Adrenal gland (tissue), 9 donors: ENCODE measurements at regions not wholly inside any gene's neighbourhood (a gene's known extent, or its start where the extent isn't known, plus 50 kb on each side); places are given as distances from the start of the nearest gene placed in this dataset.

Source experiments
- DNase-seq, 7 donors: peaks; one replicate each; pipeline ENCODE4 v3.0.0-alpha.2; 2019 to 2020
- H3K27ac ChIP-seq, 5 donors: fragments of 200-600 bp; sonication (generic) in 4 of 5; 1 replicate in 3 of 5; 2 replicates in 2 of 5; pipeline versions ENCODE4 v1.5.1 to v1.8.0; 2016 to 2020; ENCODE audit warnings: mild to moderate bottlenecking in 1 of 5
- H3K27me3 ChIP-seq: fragments of 200-600 bp; 2 replicates; pipeline ENCODE4 v1.8.0; 2021
- H3K36me3 ChIP-seq, 2 donors: fragments of 200-600 bp; replicated peaks in 1 of 2; 1 replicate in 1 of 2; 2 replicates in 1 of 2; pipeline versions ENCODE4 v1.5.1 to v1.8.0; 2018 to 2022
- H3K4me1 ChIP-seq, 2 donors: fragments of 200-600 bp; replicated peaks in 1 of 2; 1 replicate in 1 of 2; 2 replicates in 1 of 2; pipeline versions ENCODE4 v1.5.1 to v1.8.0; 2018 to 2021
- H3K4me3 ChIP-seq, 4 donors: fragments of 200-600 bp; sonication (generic) in 3 of 4; one replicate each; pipeline ENCODE4 v1.5.1; 2016 to 2018
- H3K9me3 ChIP-seq, 3 donors: fragments of 200-600 bp; sonication (generic) in 1 of 3; replicated peaks in 1 of 3; 1 replicate in 2 of 3; 2 replicates in 1 of 3; pipeline versions ENCODE4 v1.5.1 to v1.8.0; 2016 to 2021
- CTCF ChIP-seq, 6 experiments: fragments of 450-650 bp in 4 of 6; fragments of 200-600 bp in 2 of 6; sonication (generic) in 1 of 6; IDR thresholded peaks; 1 replicate in 5 of 6; 2 replicates in 1 of 6; pipeline versions ENCODE4 v1.5.1 to v1.8.0; 2016 to 2021; ENCODE audit warnings: antibody characterized with exemption in 6 of 6, mild to moderate bottlenecking in 2 of 6, moderate library complexity in 1 of 6
- POLR2A ChIP-seq, 2 donors: fragments of 450-650 bp; IDR thresholded peaks; one replicate each; pipeline ENCODE4 v1.6.1; 2017; ENCODE audit warnings: antibody characterized with exemption in 2 of 2, mild to moderate bottlenecking in 2 of 2, moderate library complexity in 1 of 2
- WGBS, 4 donors: extraction: QIAGEN DNeasy Blood & Tissue Kit in 2 of 4; methylation state at CpG; one replicate each; pipeline versions ENCODE4 v1.1.5 to v1.1.7; 2013 to 2017; 5-methylcytosine and 5-hydroxymethylcytosine counted together
- intact Hi-C, 2 donors: fragments of 100-400 bp; cut with DNase I; formaldehyde crosslinking; loops; one replicate each; pipeline versions ENCODE4 v1.14.1 to v1.15.0; 2022 to 2023
- donor health status: healthy with polysubstance abuse.
- donor health status: Bipolar disorder and iron deficiency.
- donor health status: DM: yes; HTN: yes; CAD: no.
- donor health status: DM: no; HTN: no; CAD: no.
- donor health status: DM: no; HTN: no; CAD: no.

DNA sequence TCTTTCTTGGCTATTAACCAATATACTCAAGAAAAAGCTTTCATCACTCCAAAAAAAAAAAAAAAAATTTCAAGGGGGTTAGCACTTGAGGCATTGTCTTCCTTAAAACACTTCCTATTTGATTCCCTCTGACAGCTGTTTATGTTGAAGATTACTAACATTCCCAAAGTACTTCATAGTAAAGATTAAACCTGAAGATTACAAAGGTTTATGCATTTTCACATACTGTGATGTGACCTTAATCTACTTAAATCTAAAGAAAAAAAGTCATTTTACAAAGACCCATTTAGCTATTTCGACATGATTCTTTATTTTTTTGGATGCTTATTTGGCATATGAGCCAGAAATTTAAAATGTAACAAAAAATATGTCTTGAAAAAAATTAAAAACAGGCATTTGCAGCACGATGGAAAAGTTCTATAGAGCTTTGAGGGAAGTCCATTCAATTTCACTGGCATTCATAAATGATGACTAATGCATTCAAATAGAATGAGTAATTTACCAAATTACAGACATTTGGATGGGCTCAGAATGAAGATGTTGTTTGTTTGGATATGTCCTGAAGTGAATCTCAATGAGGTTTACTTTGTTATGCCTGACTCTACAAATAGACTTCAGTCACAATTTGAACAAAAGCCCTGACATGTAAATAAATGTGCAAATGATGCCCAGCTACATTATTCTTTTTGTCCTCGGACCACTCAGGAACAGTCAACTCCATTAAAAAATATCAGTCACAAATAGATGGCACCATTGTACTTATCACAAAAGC is 674.6 kb upstream of the MARCKS start:
- intact Hi-C loops = no loop called here
- Histone ChIP-seq H3K4me3 (no peak overlapping the region), H3K27me3 (no peaks in the 10 kb centered on the region), H3K27ac (no peak overlapping the region), H3K9me3 (no peaks in the 10 kb centered on the region), H3K36me3 (no peaks in the 10 kb centered on the region), H3K4me1 (no peaks in the 10 kb centered on the region)
- WGBS, 4 donors = 62 to 74% (median 71%) methylated on average over 3 of the region's 3 CpGs
- TF ChIP-seq CTCF (IDR thresholded peaks at IDR 0.05) (no peak), POLR2A (IDR thresholded peaks at IDR 0.05) (no peak)
- no peak for DNase-seq

- intact Hi-C loops = no loop called here
Measured at GRCh38 chr6:113184291-113184690, 672.9 kb upstream of the MARCKS start.

GRCh38 chr6:113184736-113185135 is 672.4 kb upstream of the MARCKS start:
- Histone ChIP-seq H3K9me3 (no peaks in the 10 kb centered on the region), H3K36me3 (no peaks in the 10 kb centered on the region), H3K4me3 (no peak overlapping the region), H3K4me1 (no peaks in the 10 kb centered on the region), H3K27me3 (no peaks in the 10 kb centered on the region), H3K27ac (no peak overlapping the region)
- DNase-seq = no peak
- 67 to 83% (median 80%) methylated on average over 2 of the region's 2 CpGs for WGBS, 4 donors
- intact Hi-C loops = no loop called here
- TF ChIP-seq CTCF (IDR thresholded peaks at IDR 0.05) (no peak), POLR2A (IDR thresholded peaks at IDR 0.05) (no peak)

More at GRCh38 chr6:113184291-113184690, 672.9 kb upstream of the MARCKS start:
- no peak overlapping the region for H3K4me3 ChIP-seq
- no peaks in the 10 kb centered on the region for H3K4me1 ChIP-seq
- TF ChIP-seq POLR2A (IDR thresholded peaks at IDR 0.05) = no peak
- TF ChIP-seq CTCF (IDR thresholded peaks at IDR 0.05) = no peak
- no peak overlapping the region for H3K27ac ChIP-seq
- H3K27me3 ChIP-seq = no peaks in the 10 kb centered on the region
- H3K36me3 ChIP-seq = no peaks in the 10 kb centered on the region
- no peak for DNase-seq
- WGBS, 4 donors = 85 to 91% (median 88%) methylated on average over 3 of the region's 3 CpGs
- H3K9me3 ChIP-seq = no peaks in the 10 kb centered on the region

GRCh38 chr6:113185299-113185698 is 671.8 kb upstream of the MARCKS start:
- no peak overlapping the region for H3K4me3 ChIP-seq
- no peaks in the 10 kb centered on the region for H3K9me3 ChIP-seq
- TF ChIP-seq CTCF (IDR thresholded peaks at IDR 0.05) = no peak
- no peaks in the 10 kb centered on the region for H3K4me1 ChIP-seq
- H3K27ac ChIP-seq = no peak overlapping the region
- H3K36me3 ChIP-seq = no peaks in the 10 kb centered on the region
- no peaks in the 10 kb centered on the region for H3K27me3 ChIP-seq
- no peak for DNase-seq
- intact Hi-C loops = no loop called here
